GM21381 (cell line): ENCODE measurements at regions not wholly inside any gene's neighbourhood (a gene's known extent, or its start where the extent isn't known, plus 50 kb on each side); places are given as distances from the start of the nearest gene placed in this dataset.

Experiments used
- ATAC-seq: cut with Tn5 transposase; IDR thresholded peaks from one replicate; pipeline ENCODE4 v1.9.1; 2021; ENCODE audit warnings: mild to moderate bottlenecking, moderate library complexity; ENCODE audit not compliant: unreplicated experiment

DNA sequence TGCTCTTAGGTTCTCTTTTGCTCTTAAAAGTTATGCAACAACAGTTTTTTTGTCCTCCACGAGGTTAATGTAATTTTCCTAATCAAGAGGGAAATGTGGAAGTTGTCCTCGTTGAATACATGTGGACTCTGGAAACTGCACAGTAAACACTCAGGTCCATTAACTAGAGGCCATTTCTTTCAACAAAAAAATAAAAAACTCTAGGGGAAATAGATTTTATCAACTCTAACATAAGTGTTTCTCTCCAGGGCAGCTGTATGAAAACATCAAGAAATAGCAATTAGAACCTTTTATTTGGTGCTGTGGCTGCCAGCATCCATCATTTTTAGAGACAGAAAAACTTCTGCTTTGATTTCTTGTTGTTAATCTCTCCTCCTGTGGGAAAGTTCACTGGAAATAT lies 288.6 kb downstream of the ICE1 start:
- no peak for ATAC-seq

DNA sequence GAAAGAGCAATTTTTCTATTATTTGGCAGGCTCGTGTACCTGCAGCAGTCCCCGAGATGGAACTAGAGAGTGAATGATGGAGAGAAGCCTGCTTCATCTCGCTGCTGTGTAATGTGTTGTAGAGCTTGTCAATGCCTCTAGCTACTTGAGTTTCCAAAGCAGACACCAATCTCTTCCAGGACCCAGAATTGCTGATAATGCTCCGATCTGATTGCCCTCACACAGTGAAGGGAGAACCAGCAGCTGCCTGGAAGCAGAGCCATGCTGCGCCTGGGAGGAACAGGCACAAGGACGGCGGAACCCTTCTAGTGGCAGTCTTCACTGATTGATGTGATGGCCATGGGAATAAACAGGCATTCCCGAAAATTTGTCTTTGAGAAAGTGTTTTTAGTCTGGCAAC lies 288.0 kb downstream of the ICE1 start:
- no peak for ATAC-seq

DNA sequence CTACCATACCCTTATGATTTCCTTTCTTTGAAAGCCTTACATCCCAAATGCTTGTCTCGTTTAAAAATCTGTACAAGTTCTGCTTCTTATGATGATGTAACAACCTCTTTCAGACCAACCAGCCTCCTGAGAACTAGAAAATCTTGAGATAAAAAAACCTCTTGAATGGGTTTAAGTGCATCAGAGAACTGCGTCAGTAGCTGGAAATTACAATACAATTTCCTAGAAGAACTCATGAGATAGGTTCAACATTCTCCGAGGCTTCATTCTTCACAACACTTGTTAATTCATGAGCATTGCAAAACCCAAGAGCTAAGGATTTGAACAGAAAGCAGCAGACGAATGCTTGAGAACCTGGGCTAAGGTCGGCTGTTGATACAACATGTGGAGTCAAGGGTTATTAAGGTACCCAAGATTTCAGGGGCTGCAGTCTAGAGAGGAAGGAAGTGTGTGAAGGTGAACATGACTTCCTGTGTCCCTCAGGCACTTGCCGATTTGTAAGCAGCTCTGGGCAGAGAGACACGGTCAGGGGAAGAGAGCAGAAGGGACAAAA lies 286.0 kb downstream of the ICE1 start:
- ATAC-seq, result no peak

GRCh38 chr5:5705010-5705409 lies 282.5 kb downstream of the ICE1 start:
- ATAC-seq, result no peak

GRCh38 chr5:5704352-5704751 lies 281.9 kb downstream of the ICE1 start:
- ATAC-seq, result no peak

- ATAC-seq, result no peak
Observed at GRCh38 chr5:5702934-5703333, 280.5 kb downstream of the ICE1 start.

DNA sequence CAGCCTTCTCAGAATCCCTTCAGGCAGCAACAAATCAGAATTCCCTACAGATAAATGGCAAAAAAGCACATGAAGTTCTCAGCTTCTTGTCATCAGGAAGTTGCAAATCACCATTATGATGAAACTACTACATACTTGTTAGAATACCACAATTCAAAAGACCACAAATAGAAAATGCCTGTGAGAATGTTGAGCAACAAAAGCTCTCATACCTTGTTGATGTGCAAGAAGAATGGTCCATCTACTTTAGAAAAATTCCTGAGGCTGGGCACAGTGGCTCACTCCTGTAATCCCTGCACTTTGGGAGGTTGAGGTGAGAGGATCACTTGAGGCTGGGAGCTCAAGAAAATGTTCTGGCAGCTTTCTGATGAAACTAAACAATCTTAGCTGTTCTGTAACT lies 278.1 kb downstream of the ICE1 start:
- no peak for ATAC-seq

DNA sequence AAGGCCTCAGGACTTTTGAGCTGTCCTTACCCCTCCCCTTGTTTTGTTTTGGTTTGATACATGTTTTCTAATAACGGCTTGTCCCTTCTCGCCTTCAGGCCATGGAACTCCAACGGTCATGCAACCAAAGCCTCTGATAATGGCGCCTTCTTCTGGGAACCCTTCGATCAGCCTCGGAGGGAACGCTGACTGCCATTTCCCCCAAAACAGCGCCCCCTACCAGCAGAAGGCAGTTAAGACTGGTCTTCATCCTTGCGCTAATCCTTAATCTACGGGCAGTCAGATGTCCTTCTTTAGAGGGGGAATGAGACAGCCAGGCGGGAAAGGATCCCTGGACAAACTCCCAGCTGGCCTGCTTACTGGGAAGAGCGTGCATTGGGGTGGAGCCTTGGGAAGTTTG lies 276.6 kb downstream of the ICE1 start:
- no peak for ATAC-seq

- no peak for ATAC-seq
Observed at GRCh38 chr5:5695266-5695665, 272.8 kb downstream of the ICE1 start.

DNA sequence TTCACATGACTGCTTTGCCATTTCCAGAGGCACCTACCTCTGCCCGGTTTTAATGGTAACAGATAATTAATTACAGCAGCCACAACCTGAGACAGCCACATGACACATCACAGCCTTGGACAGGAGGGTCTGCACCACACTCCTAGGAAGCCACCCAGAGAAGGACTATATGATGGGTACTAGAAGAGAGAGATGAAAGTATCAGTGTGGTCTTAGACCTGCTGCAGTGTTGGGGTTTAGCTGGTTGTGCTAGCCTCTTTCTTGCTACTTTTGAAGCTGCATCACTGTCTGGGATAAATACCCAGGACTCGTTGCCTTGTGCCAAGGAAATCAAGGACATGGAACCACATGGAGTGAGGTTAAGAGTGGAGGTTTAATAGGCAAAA lies 266.4 kb downstream of the ICE1 start:
- no peak for ATAC-seq

DNA sequence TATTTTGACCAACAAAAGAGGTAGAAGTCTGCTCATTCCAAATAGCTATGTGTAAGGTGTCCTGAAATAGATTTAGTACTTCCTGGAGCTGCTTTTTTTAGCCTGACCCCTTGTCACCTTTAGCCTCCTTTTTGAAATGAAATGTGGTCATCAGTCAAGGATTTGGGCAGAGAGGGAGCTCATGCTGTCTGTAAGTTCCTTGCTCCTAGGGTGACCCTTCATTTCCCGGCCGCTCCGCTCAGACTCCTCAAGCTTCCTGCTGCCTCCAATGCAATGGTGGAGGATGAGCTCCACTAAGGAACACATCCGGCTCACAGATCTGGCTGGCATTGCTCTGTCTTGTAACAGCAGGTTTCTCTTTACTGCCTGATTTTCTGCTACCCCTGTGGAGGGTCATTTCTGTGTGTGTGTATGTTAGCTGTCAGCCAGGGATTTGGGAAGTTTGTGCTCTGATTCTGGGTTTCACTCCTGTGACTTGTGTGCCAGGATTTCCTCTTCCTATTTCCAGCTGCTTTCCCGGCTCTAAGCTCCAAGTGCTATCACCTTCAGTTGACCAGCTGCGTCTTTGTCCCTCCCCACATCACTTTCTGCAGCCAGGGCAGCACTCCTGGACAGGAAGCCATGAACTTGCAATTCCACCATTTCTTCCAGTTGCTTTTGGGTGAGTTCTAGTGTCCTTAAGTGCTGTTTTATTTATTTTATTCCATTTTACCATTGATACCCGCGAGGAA lies 265.9 kb downstream of the ICE1 start:
- no peak for ATAC-seq

- ATAC-seq, result no peak
Observed at GRCh38 chr5:5687113-5687512, 264.6 kb downstream of the ICE1 start.

DNA sequence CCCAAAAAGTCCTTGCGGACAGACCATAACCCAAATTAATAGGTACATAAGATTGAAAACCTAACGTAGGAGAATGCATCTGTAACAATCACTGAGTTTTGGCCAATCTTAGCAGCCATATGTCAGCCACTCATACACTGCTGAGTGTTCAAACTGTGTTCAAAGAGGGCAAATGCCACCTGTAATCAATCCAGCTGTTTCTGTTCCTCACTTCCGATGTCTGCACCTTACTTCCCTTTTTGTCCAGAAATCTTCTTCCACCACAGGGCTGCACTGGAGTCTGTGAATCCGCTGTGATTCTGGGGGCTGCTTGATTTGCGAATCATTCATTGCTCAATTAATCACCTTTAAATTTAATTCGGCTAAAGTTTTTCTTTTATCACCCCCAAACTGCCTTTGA lies 263.9 kb downstream of the ICE1 start:
- ATAC-seq, result no peak

- no peak for ATAC-seq
Observed at GRCh38 chr5:5685737-5686136, 263.3 kb downstream of the ICE1 start.

GRCh38 chr5:5683174-5683573 lies 260.7 kb downstream of the ICE1 start:
- no peak for ATAC-seq

- ATAC-seq, result no peak
Observed at GRCh38 chr5:5678909-5679308, 256.4 kb downstream of the ICE1 start.

DNA sequence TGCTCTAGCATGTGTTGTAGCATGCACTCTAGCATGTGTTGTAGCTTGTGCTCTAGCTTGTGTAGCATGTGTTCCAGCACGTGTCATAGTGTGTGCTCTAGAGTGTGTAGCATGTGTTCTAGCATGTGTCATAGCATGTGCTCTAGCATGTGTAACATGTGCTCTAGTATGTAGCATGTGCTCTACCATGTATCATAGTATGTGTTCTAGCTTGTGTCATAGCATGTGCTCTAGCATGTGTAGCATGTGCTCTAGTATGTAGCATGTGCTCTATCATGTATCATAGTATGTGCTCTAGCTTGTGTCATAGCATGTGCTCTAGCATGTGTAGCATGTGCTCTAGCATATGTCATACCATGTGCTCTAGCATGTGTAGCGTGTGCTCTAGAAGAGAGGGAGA lies 255.3 kb downstream of the ICE1 start:
- ATAC-seq, result no peak

DNA sequence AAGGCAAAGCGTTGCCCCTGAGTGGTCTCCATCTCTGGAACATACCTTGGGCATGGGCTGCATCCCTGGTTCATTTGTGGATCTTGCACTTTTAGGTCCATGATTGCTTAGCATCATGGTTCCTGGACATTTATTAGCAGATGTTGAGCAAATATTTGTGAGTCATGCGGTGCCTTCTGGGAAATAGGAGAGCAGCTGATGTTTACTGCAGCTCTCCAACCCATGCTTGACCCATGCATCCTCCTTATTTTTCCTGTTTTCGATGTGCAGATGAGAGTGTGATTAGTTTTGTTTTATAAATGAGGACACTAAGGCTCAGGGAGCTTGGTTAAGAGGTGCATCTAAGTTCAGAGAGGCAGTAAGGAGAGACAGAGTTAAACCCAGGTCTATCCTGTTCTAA lies 253.7 kb downstream of the ICE1 start:
- ATAC-seq, result no peak

DNA sequence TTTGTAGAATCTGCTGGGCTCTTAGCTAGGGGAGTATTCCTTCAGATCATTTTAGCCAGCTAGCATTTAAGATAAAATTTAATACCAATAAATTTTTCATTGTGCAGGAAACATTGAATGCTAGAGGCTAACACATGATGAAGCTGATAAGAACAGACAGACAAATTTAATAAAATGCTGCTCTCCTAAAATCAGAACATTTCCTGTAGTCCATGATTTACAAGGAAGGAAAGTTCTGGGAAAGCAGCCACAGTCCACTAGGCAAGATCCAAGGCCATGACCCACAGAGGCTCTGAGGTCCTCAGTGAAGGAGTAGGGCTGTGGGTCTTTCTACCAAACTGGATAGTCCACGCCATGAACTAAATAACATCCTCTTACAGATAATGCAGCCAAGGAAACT lies 253.0 kb downstream of the ICE1 start:
- no peak for ATAC-seq

GRCh38 chr5:5671823-5672222 lies 249.3 kb downstream of the ICE1 start:
- ATAC-seq, result no peak

GRCh38 chr5:5667136-5667554 lies 244.7 kb downstream of the ICE1 start:
- ATAC-seq, result no peak

DNA sequence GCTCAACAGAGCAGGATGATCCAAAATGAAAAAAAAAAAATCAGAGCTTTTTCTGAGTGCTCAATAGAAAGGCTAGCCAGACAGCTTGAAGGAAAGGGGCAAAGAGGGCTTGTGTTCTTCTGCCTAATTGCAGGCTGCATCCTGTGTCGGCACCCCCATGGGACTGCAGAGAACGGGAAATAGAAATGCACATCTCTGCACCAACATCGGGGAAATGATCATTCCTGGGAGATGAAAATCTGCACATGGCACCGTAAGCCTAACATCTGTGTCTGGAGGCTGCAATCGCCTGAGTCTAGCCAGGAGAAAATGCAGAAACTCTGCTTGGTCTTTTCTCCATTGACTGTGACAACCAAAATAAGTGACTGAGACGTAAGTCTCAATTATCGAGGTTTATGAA lies 243.9 kb downstream of the ICE1 start:
- ATAC-seq, result no peak

DNA sequence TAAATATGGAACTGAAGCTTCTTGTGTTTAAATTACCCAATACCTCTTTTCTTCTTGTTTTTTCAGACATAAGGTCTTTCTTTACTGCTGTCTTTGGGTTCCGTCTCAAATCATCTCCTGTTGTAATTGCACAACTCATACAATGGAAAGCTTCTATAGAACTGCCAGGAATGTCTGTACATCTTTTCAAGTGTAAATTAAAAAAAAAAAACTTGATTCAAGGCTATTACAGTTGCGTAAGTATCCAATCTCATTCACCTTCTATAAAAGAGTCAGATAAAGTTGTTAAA lies 243.5 kb downstream of the ICE1 start:
- no peak for ATAC-seq
